Heart right ventricle (tissue), 16 donors: ENCODE measurements at regions not wholly inside any gene's neighbourhood (a gene's known extent, or its start where the extent isn't known, plus 50 kb on each side); places are given as distances from the start of the nearest gene placed in this dataset.

Experiments used
- ATAC-seq, 8 donors: fragments of 200-7000 bp; cut with Tn5 transposase; one replicate each; pipeline ENCODE4 v1.9.1; 2020; ENCODE audit warnings: mild to moderate bottlenecking in 8 of 8, moderate library complexity in 8 of 8, moderate number of reproducible peaks in 1 of 8
- DNase-seq, 2 donors: peaks; one replicate each; pipeline ENCODE4 v3.0.0-alpha.2; 2020
- H3K27ac ChIP-seq, 10 donors: fragments of 200-600 bp; sonication (generic) in 2 of 10; one replicate each; pipeline versions ENCODE4 v1.5.0 to v1.8.0; 2020 to 2022; ENCODE audit warnings: mild to moderate bottlenecking in 3 of 10
- H3K27me3 ChIP-seq, 7 donors: fragments of 200-600 bp; one replicate each; pipeline ENCODE4 v1.8.0; 2021 to 2022; ENCODE audit warnings: mild to moderate bottlenecking in 2 of 7
- H3K36me3 ChIP-seq, 9 donors: fragments of 200-600 bp; sonication (generic) in 1 of 9; one replicate each; pipeline versions ENCODE4 v1.5.0 to v1.8.0; 2020 to 2022; ENCODE audit warnings: mild to moderate bottlenecking in 2 of 9
- H3K4me1 ChIP-seq, 9 donors: fragments of 200-600 bp; sonication (generic) in 1 of 9; one replicate each; pipeline versions ENCODE4 v1.5.0 to v1.8.0; 2020 to 2022; ENCODE audit warnings: mild to moderate bottlenecking in 4 of 9
- H3K4me3 ChIP-seq, 10 donors: fragments of 200-600 bp; sonication (generic) in 2 of 10; one replicate each; pipeline versions ENCODE4 v1.5.0 to v1.8.0; 2020 to 2022; ENCODE audit warnings: mild to moderate bottlenecking in 7 of 10, moderate library complexity in 2 of 10
- H3K9me3 ChIP-seq, 11 donors: fragments of 200-600 bp in 10 of 11; sonication (generic) in 2 of 11; one replicate each; pipeline versions ENCODE4 v1.5.0 to v1.8.0; 2013 to 2022; ENCODE audit warnings: mild to moderate bottlenecking in 2 of 11, control low read depth in 1 of 11, moderate library complexity in 1 of 11
- CTCF ChIP-seq, 9 donors: fragments of 200-600 bp; sonication (generic) in 2 of 9; IDR thresholded peaks; one replicate each; pipeline versions ENCODE4 v1.5.0 to v1.8.0; 2021 to 2022; ENCODE audit warnings: antibody characterized with exemption in 9 of 9, mild to moderate bottlenecking in 5 of 9, moderate library complexity in 1 of 9
- WGBS, 2 donors: extraction: QIAGEN DNeasy Blood & Tissue Kit; methylation state at CpG; one replicate each; pipeline ENCODE4 v1.1.7; 2013; ENCODE audit warnings: inconsistent platforms in 1 of 2; 5-methylcytosine and 5-hydroxymethylcytosine counted together
- intact Hi-C, 10 donors: fragments of 100-400 bp; cut with DNase I; formaldehyde crosslinking; loops; one replicate each; pipeline versions ENCODE4 v1.11.1 to v1.14.2; 2022
- donor health status: Arrhythmogenic right ventricular cardiomyopathy.
- donor health status: ischemic (EF 13 %, LVEDD 7.1; RV severe dilation, severe dysfunction).
- donor health status: healthy with polysubstance abuse.
- donor health status: DM: no; HTN: yes; CAD: no.
- donor health status: DM: no; HTN: no; CAD: no.
- donor health status: ischemic (EF 25% LVEDD 6.9; RV normal size, moderate dysfunction).
- donor health status: ischemic (EF 25% LVEDD 5.7; RV mildly dilated, moderate dysfunction).
- donor health status: healthy.
- donor health status: DM: yes; HTN: yes; CAD: no.
- donor health status: Ischemic cardiomyopathy.
- donor health status: ischemic (EF 35%, LVEDD 5.7; RV mildly dilated, moderate dysfunction).
- donor health status: nonischemic (EF 11% LVEDD 7.7; RV severe dilation, severe dysfunction).
- donor health status: DM: yes; HTN: yes; CAD: no.
- donor health status: PGD.
- donor health status: ischemic (EF 29% LVEDD 5.4; RV normal size, mild dysfunction).
- donor health status: nonischemic (EF 23%, LVEDD 6.1; RV moderate dilation, normal function).

- Histone ChIP-seq H3K4me3 (no peak overlapping the region), H3K27ac (peak overlapping the region in 4 of 10 donors; percentile 11 to 56 (median 30)), H3K27me3 (no peaks in the 10 kb centered on the region)
Measured at GRCh38 chr4:64489628-64490027, 80.4 kb upstream of the TECRL start.

GRCh38 chr4:64479338-64479737 lies 70.1 kb upstream of the TECRL start:
- no peaks in the 10 kb centered on the region for H3K36me3 ChIP-seq
- no peak for ATAC-seq
- WGBS, 2 donors, result 82 to 83% methylated on average over 2 of the region's 2 CpGs

More at GRCh38 chr4:64489628-64490027, 80.4 kb upstream of the TECRL start:
- 31 to 33% methylated on average over 2 of the region's 2 CpGs for WGBS, 2 donors
- intact Hi-C loops, result loop anchor here in 3 of 10 donors (5.0 to 10.0 kb wide), 2 partner anchors 72 to 75 kb away; no protein-coding TSS in a partner anchor
- H3K36me3 ChIP-seq, result no peaks in the 10 kb centered on the region
- H3K9me3 ChIP-seq, result no peaks in the 10 kb centered on the region
- H3K4me1 ChIP-seq, result peaks cover 0 to 5% (median 0%) of the 10 kb centered on the region in 9 donors
- peak in 2 of 8 donors; percentile 56 for ATAC-seq
- DNase-seq, result no peak
- TF ChIP-seq CTCF (IDR thresholded peaks at IDR 0.05), result no peak

GRCh38 chr4:64477127-64477526 lies 67.9 kb upstream of the TECRL start:
- DNase-seq, result no peak
- Histone ChIP-seq H3K36me3 (no peaks in the 10 kb centered on the region), H3K4me3 (no peak overlapping the region), H3K27me3 (no peaks in the 10 kb centered on the region), H3K9me3 (no peaks in the 10 kb centered on the region), H3K27ac (peak overlapping the region in 1 of 10 donors; percentile 40), H3K4me1 (peaks cover 0 to 4% (median 0%) of the 10 kb centered on the region in 9 donors)
- 42 to 49% methylated on average over 1 of the region's 1 CpG for WGBS, 2 donors
- no peak for TF ChIP-seq CTCF (IDR thresholded peaks at IDR 0.05)
- intact Hi-C loops, result no loop called here
- ATAC-seq, result peak in 2 of 8 donors; percentile 74 to 79

More at GRCh38 chr4:64479338-64479737, 70.1 kb upstream of the TECRL start:
- H3K27ac ChIP-seq, result no peak overlapping the region
- no peaks in the 10 kb centered on the region for H3K27me3 ChIP-seq
- no peak for DNase-seq
- no peak for TF ChIP-seq CTCF (IDR thresholded peaks at IDR 0.05)
- no peaks in the 10 kb centered on the region for H3K9me3 ChIP-seq
- H3K4me3 ChIP-seq, result no peak overlapping the region
- intact Hi-C loops, result no loop called here
- peaks cover 0 to 4% (median 0%) of the 10 kb centered on the region in 9 donors for H3K4me1 ChIP-seq

GRCh38 chr4:64465263-64465662 lies 56.0 kb upstream of the TECRL start:
- Histone ChIP-seq H3K9me3 (no peaks in the 10 kb centered on the region), H3K27ac (no peak overlapping the region), H3K4me1 (peaks cover 0 to 6% (median 0%) of the 10 kb centered on the region in 9 donors), H3K27me3 (no peaks in the 10 kb centered on the region), H3K36me3 (no peaks in the 10 kb centered on the region), H3K4me3 (no peak overlapping the region)
- WGBS, 2 donors, result 35 to 36% methylated on average over 4 of the region's 4 CpGs
- intact Hi-C loops, result loop anchor here in 1 of 10 donors (5.0 kb wide), 1 partner anchor 43 kb away; no protein-coding TSS in a partner anchor
- TF ChIP-seq CTCF (IDR thresholded peaks at IDR 0.05), result no peak
- DNase-seq (no peak), ATAC-seq (peak in 3 of 8 donors; percentile 60 to 71 (median 64))
